ENCODE measurements at regions not wholly inside any gene's neighbourhood (a gene's known extent, or its start where the extent isn't known, plus 50 kb on each side); places are given as distances from the start of the nearest gene placed in this dataset.
A peak's percentile ranks its signal among the peaks of the same experiment; 100 is the strongest.

GRCh38 chr13:80452279-80452678, 111.4 kb upstream of the SPRY2 start:
- no peak for DNase-seq (ENCODE audit: low read depth)

GRCh38 chr13:80451641-80452040, 110.7 kb upstream of the SPRY2 start:
- DNase-seq (ENCODE audit: low read depth), result no peak

DNA sequence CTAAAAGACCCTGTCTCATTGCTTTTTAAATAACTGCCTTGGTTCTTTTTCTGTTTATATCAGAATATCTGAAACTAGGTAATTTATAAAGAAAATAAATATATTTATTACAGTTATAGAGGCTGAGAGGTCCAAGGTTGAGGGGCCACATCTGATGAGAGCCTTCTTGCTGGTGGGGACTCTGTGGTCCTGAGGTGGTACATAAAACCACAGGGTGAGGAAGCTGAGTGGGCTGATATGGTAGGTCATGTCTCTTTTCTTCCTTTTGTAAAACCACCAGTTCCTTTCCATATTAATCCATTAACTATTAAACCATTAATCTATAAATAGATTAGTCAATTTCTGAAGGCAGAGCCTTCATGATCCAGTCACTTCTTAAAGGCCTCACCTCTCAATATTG, 109.5 kb upstream of the SPRY2 start:
- no peak for DNase-seq (ENCODE audit: low read depth)

GRCh38 chr13:80448725-80449124, 107.8 kb upstream of the SPRY2 start:
- peak; percentile 8 for DNase-seq (ENCODE audit: low read depth)

DNA sequence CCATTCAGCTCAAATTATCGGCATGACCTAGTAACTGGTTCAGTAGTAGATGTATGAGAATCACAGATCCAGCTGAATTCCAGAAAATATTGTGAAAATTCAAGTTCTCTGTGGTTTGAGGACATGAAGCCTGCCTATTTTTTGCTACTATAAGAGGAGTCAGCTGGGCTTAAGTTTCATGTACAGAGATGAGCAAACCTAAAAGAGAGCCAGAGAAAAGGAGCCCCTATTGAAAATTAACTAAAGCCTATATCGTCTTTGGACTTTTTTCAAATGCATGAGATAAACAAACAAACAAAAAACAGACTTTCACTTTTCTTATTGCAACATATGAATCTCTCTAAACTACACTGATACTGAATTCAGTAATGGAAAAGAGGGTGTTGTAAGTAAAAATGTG, 106.8 kb upstream of the SPRY2 start:
- peak; percentile 6 for DNase-seq (ENCODE audit: low read depth)

- no peak for DNase-seq (ENCODE audit: low read depth)
These were observed 103.5 kb upstream of the SPRY2 start for GRCh38 chr13:80444240-80445015.

DNA sequence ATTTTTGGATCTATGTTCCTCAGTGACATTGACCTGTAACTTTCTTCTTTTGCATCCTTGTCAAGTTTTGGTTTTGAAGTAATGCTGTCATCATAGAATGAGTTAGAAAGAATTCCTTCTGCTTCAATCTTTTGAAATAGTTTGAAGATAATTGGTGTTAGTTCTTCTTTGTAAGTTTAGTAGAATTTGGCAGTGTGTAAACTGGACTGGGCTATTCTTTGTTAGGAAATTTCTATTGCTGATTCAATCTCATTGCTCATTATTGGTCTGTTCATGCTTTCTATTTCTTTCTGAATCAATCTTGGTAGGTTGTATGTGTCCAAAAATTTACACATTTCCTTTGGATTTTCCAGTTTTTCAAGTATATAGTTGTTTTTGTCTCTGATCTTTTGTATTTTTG, 101.7 kb upstream of the SPRY2 start:
- DNase-seq (ENCODE audit: low read depth), result peak; percentile 3

DNA sequence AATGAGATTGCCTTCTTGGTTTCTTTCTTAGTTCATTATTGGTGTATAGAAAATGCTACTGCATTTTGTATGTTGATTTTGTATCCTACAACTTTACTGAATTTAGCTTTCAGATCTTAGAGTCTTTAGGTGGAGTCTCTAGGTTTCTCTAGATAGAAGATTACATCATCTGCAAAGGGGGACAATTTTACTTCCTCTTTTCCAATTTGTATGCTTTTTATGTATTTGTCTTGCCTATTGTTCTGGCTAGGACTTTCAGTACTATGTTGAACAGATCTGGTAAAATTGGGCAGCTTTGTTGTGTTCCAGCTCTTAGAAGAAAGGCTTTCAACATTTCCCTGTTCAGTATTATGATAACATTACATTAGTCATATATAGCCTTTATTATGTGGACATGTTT, 101.0 kb upstream of the SPRY2 start:
- peak; percentile 13 for DNase-seq (ENCODE audit: low read depth)

- DNase-seq (ENCODE audit: low read depth), result no peak
These were observed 97.6 kb upstream of the SPRY2 start for GRCh38 chr13:80438521-80438920.

DNA sequence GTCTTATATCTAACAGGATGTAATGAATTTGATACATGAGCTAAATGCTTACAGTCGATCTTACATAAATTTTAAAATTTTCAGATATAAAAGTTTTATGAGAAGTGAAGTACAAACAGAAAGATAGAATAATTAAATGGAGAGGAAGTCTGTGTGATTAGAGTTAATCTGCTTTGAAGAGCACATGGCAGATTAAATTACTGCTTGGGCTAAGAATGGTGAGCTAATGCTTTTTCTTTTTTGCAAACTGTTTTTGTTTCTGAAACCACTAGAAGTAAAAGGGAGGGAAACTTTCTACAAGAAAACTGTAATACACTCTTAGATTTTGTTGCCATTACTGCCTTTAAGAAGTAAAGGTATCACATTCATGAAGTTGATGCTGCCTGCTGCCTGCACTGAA, 96.3 kb upstream of the SPRY2 start:
- DNase-seq (ENCODE audit: low read depth), result peak; percentile 4

GRCh38 chr13:80436571-80437169, 95.7 kb upstream of the SPRY2 start:
- DNase-seq (ENCODE audit: low read depth), result peak; percentile 94

- DNase-seq (ENCODE audit: low read depth), result no peak
These were observed 89.6 kb upstream of the SPRY2 start for GRCh38 chr13:80430561-80430960.

GRCh38 chr13:80428349-80429096, 87.6 kb upstream of the SPRY2 start:
- no peak for DNase-seq (ENCODE audit: low read depth)

DNA sequence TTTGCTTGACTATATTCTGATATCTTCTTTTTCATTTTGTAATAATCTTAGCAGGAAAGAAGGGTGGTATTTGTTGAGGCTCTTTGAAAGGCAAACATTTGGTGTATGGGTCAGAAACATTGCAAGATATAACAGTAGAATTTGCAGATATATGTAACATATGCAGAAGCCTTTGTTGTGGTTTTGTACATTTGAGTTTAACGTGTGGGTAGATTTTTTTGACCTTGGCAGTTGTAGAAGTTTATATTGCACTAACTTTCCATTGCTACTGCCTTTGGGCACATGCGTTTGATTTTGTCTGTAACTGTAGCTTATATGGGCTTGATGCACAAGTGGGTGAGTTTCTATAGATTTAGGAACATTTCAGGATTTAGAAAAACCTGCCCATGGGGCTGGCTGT, 78.5 kb upstream of the SPRY2 start:
- no peak for DNase-seq (ENCODE audit: low read depth)

- DNase-seq (ENCODE audit: low read depth), result no peak
These were observed 72.7 kb upstream of the SPRY2 start for GRCh38 chr13:80413611-80414010.

DNA sequence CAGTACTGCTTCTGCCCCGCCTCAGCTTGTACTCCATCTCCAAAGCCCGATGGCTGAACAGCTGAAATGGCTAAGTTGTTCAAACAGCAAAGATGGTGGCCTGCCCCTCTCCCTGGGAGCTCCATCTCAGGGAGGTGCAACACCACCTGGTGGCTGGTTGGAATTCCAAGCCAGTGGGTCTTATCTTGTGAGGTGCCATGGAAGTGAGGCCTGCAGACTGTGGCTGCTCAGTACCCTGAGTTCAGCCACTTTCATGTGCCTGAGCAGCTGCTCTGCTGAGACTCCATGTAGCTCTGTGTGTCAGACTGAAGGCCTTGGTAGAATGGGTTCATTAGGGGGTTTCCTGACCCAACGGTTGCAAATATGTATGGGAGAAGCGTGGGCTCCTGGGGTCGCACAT, 67.3 kb upstream of the SPRY2 start:
- no peak for DNase-seq (ENCODE audit: low read depth)

DNA sequence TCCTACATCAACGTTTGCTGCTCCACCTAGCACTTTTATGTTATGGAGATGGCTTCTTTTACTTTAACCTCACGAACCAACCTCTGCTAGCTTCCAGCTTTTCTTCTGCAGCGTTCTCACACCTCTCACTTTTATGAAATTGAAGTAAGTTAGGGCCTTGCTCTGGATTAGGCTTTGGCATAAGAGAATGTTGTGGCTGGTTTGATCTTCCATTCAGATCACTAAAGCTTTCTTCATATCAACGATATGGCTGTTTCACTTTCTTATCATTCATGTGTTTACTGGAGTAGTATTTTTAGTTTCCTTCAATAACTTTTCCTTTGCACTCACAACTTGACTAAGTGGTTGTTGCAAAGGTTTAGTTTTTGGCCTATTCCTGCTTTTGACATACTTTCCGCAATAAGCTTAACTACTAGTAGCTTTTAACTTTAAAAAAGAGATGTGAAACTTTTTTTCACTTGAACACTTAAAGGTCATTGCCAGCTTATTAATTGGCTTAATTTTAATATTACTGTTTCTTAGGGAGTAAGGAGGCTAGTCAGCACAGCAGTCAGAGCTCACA, 60.0 kb upstream of the SPRY2 start:
- no peak for DNase-seq (ENCODE audit: low read depth)

DNA sequence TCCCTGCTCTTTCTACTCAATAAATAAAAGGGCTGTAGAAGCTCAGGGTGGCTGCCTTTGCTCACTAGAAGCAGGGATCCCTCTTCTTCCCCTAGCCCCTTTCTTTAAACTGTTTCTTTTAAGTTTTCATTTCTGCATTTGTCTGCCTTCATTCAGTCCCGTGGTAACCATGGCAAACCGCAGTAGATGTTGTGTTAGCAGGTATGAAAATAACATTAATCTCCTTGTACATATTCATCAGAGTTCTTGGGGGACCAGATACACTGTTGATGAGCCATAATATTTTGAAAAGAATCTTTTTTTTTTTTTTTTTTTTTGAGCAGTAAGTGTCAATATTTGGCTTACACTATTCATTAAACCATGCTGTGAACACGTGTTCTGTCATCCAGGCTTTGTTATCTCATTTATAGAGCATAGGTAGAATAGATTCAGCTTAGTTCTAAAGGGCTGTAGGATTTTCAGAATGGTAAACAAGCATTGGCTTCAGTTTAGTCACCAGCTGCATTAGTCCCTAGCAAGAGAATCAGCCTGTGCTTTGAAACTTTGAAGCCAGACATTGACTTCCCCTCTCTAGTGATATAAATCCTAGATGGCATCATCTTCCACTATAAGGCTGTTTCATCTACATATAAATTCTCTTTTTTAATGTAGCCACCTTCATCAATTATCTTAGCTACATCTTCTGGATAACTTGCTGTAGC, 59.4 kb upstream of the SPRY2 start:
- no peak for DNase-seq (ENCODE audit: low read depth)

GRCh38 chr13:80399340-80400163, 58.6 kb upstream of the SPRY2 start:
- DNase-seq (ENCODE audit: low read depth), result peak; percentile 29

All from fibroblast of gingiva (primary cell).